Upper lobe of left lung (tissue), 6 donors: ENCODE measurements at regions not wholly inside any gene's neighbourhood (a gene's known extent, or its start where the extent isn't known, plus 50 kb on each side); places are given as distances from the start of the nearest gene placed in this dataset.
A peak's percentile ranks its signal among the peaks of the same experiment; 100 is the strongest.
"Not testable (repeated sequence)": the region's sequence is repeated elsewhere in the genome, so short reads cannot be mapped to it uniquely, and the experiment has no call there.

Experiments used
- ATAC-seq, 2 donors: fragments of 200-7000 bp; cut with Tn5 transposase; one replicate each; pipeline ENCODE4 v1.9.1; 2022; ENCODE audit warnings: mild to moderate bottlenecking in 2 of 2, moderate library complexity in 2 of 2; ENCODE audit not compliant: low FRiP score in 2 of 2
- DNase-seq, 2 donors: peaks; one replicate each; pipeline ENCODE4 v3.0.0-alpha.2; 2019 to 2020
- H3K27ac ChIP-seq, 4 donors: fragments of 200-600 bp; sonication (generic); one replicate each; pipeline ENCODE4 v1.5.1; 2016 to 2019
- H3K27me3 ChIP-seq, 4 donors: fragments of 200-600 bp; sonication (generic); one replicate each; pipeline ENCODE4 v1.5.1; 2017 to 2019
- H3K36me3 ChIP-seq, 4 donors: fragments of 200-600 bp; sonication (generic); one replicate each; pipeline ENCODE4 v1.5.1; 2016 to 2019
- H3K4me1 ChIP-seq, 4 donors: fragments of 200-600 bp; sonication (generic); one replicate each; pipeline ENCODE4 v1.5.1; 2018 to 2019
- H3K4me3 ChIP-seq, 4 donors: fragments of 200-600 bp; sonication (generic); one replicate each; pipeline ENCODE4 v1.5.1; 2017 to 2019; ENCODE audit warnings: mild to moderate bottlenecking in 2 of 4, moderate library complexity in 1 of 4
- H3K9me3 ChIP-seq, 4 donors: fragments of 200-600 bp; sonication (generic); one replicate each; pipeline ENCODE4 v1.5.1; 2018 to 2019
- CTCF ChIP-seq, 6 experiments: fragments of 450-650 bp in 4 of 6; fragments of 200-600 bp in 2 of 6; sonication (generic) in 2 of 6; IDR thresholded peaks; one replicate each; pipeline ENCODE4 v1.5.1; 2016 to 2019; ENCODE audit warnings: antibody characterized with exemption in 6 of 6
- EP300 ChIP-seq, 4 donors: sonication (generic); formaldehyde crosslinking; IDR thresholded peaks; one replicate each; pipeline ENCODE4 v1.5.1; 2017; ENCODE audit warnings: antibody characterized with exemption in 4 of 4, control low read depth in 2 of 4
- POLR2A ChIP-seq, 4 donors: fragments of 450-650 bp; IDR thresholded peaks; one replicate each; pipeline ENCODE4 v1.5.1; 2016 to 2017; ENCODE audit warnings: antibody characterized with exemption in 4 of 4, mild to moderate bottlenecking in 2 of 4
- POLR2AphosphoS5 ChIP-seq, 2 donors: sonication (generic); formaldehyde crosslinking; IDR thresholded peaks; one replicate each; pipeline ENCODE4 v1.5.1; 2017; ENCODE audit warnings: antibody characterized with exemption in 2 of 2
- WGBS, 2 donors: methylation state at CpG; one replicate each; pipeline ENCODE4 v1.1.5; 2017 to 2018; 5-methylcytosine and 5-hydroxymethylcytosine counted together
- donor health status: DM: no; HTN: no; CAD: no; lungs with moderate emphysema.
- donor health status: DM: no; HTN: yes; CAD: no; lungs with severe emphysema.

- no peak overlapping the region for H3K4me3 ChIP-seq
- H3K9me3 ChIP-seq = no peaks in the 10 kb centered on the region
- H3K27me3 ChIP-seq = no peaks in the 10 kb centered on the region
- no peak overlapping the region for H3K27ac ChIP-seq
- H3K36me3 ChIP-seq = no peaks in the 10 kb centered on the region
- H3K4me1 ChIP-seq = no peaks in the 10 kb centered on the region
- no peak for TF ChIP-seq EP300 (IDR thresholded peaks at IDR 0.05)
- no peak for TF ChIP-seq CTCF (IDR thresholded peaks at IDR 0.05)
- no peak for TF ChIP-seq POLR2AphosphoS5 (IDR thresholded peaks at IDR 0.05)
- no peak for TF ChIP-seq POLR2A (IDR thresholded peaks at IDR 0.05)
- no peak for ATAC-seq
- WGBS, 2 donors = 88 to 95% methylated on average over 18 to 31 of the region's 32 CpGs
- DNase-seq = peak in 1 of 2 donors; percentile 72
Measured at GRCh38 chr13:22848539-22849052, 332.2 kb upstream of the SGCG start.

- DNase-seq (no peak), ATAC-seq (no peak)
- Histone ChIP-seq H3K27me3 (no peaks in the 10 kb centered on the region), H3K4me1 (no peaks in the 10 kb centered on the region), H3K4me3 (no peak overlapping the region), H3K27ac (no peak overlapping the region), H3K9me3 (no peaks in the 10 kb centered on the region), H3K36me3 (no peaks in the 10 kb centered on the region)
- 78 to 87% methylated on average over 2 of the region's 2 CpGs for WGBS, 2 donors
- TF ChIP-seq EP300 (IDR thresholded peaks at IDR 0.05) (no peak), CTCF (IDR thresholded peaks at IDR 0.05) (no peak), POLR2AphosphoS5 (IDR thresholded peaks at IDR 0.05) (no peak), POLR2A (IDR thresholded peaks at IDR 0.05) (no peak)
Measured at GRCh38 chr13:22855926-22856325, 324.9 kb upstream of the SGCG start.

GRCh38 chr13:22858980-22859379, 321.8 kb upstream of the SGCG start:
- DNase-seq = peak in 1 of 2 donors; percentile 55
- no CpG with 5 or more reads among the region's 32 CpGs for WGBS, 2 donors
- not testable (repeated sequence) for H3K27ac ChIP-seq, H3K27me3 ChIP-seq, H3K9me3 ChIP-seq, H3K36me3 ChIP-seq, ATAC-seq, H3K4me1 ChIP-seq, H3K4me3 ChIP-seq

GRCh38 chr13:22859411-22859810, 321.4 kb upstream of the SGCG start:
- H3K4me1 ChIP-seq, H3K27me3 ChIP-seq, ATAC-seq, H3K9me3 ChIP-seq, H3K4me3 ChIP-seq, H3K27ac ChIP-seq, H3K36me3 ChIP-seq: not testable (repeated sequence)
- peak in 1 of 2 donors; percentile 54 for DNase-seq
- WGBS, 2 donors = 91 to 92% methylated on average over 21 of the region's 21 CpGs

GRCh38 chr13:22861958-22862466, 318.8 kb upstream of the SGCG start:
- H3K4me1 ChIP-seq = no peaks in the 10 kb centered on the region
- H3K36me3 ChIP-seq = no peaks in the 10 kb centered on the region
- no peak overlapping the region for H3K27ac ChIP-seq
- DNase-seq (no peak), ATAC-seq (no peak)
- H3K9me3 ChIP-seq = no peaks in the 10 kb centered on the region
- H3K4me3 ChIP-seq = no peak overlapping the region
- no peaks in the 10 kb centered on the region for H3K27me3 ChIP-seq
- TF ChIP-seq POLR2A (IDR thresholded peaks at IDR 0.05) (no peak), EP300 (IDR thresholded peaks at IDR 0.05) (no peak), POLR2AphosphoS5 (IDR thresholded peaks at IDR 0.05) (no peak), CTCF (IDR thresholded peaks at IDR 0.05) (no peak)

GRCh38 chr13:22862478-22862877, 318.3 kb upstream of the SGCG start:
- H3K27ac ChIP-seq = no peak overlapping the region
- TF ChIP-seq EP300 (IDR thresholded peaks at IDR 0.05) (no peak), POLR2A (IDR thresholded peaks at IDR 0.05) (no peak), CTCF (IDR thresholded peaks at IDR 0.05) (no peak), POLR2AphosphoS5 (IDR thresholded peaks at IDR 0.05) (no peak)
- ATAC-seq = no peak
- H3K36me3 ChIP-seq = no peaks in the 10 kb centered on the region
- H3K9me3 ChIP-seq = no peaks in the 10 kb centered on the region
- no peak for DNase-seq
- no peak overlapping the region for H3K4me3 ChIP-seq
- no peaks in the 10 kb centered on the region for H3K4me1 ChIP-seq
- H3K27me3 ChIP-seq = no peaks in the 10 kb centered on the region
